HG03571 (cell line): ENCODE measurements at regions not wholly inside any gene's neighbourhood (a gene's known extent, or its start where the extent isn't known, plus 50 kb on each side); places are given as distances from the start of the nearest gene placed in this dataset.

ENCODE experiments used
- ATAC-seq: cut with Tn5 transposase; IDR thresholded peaks from one replicate; pipeline ENCODE4 v1.9.1; 2021; ENCODE audit not compliant: unreplicated experiment

DNA sequence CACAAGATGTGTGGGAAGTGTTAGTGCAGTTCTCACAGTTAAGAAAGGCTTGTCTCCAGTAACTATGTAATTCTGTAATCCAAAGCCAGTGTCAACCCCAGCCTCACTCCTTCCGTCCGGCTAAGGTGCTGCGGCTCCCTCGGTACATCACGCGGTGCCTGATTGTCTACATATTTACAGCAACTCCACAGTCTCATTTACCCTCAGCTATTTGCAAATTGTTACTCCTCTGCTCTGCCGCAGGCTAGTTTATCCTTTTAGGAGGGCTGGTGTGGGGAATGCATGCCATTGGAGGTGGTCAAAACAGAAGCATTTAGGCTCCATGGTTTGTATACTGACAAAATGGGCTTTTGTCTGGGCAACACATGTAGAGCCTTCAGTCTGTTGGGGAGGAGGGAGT is 358.3 kb downstream of the METTL15 start:
- ATAC-seq, result no peak

DNA sequence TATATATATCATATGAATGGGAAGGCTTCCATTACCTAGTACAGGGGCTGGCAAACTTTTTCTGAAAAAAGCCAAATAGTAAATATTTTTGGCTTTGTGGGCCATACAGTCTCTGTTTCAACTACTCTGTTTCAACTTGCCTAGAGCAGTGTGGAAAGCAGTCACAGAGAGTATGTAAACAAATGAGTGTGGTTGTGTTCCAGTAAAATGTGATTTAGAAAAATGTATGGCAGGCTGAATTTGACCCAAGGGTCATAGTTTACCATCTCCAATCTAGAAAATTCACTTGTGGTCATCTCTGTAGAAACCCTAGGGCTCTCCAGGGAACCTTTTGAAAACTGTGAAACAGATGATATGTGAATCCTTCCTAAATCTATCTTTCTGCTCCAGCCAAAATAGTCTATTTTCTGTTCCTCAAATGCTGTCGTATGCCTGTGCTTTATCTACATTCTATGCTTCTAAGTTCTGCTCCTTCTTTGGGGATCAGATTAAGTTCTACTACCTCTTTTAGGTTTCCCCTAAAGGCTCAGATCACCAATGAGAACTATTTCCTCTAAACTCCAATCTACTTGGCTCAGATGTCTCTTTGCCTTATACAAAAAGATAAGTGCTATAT is 356.2 kb downstream of the METTL15 start:
- ATAC-seq, result no peak

DNA sequence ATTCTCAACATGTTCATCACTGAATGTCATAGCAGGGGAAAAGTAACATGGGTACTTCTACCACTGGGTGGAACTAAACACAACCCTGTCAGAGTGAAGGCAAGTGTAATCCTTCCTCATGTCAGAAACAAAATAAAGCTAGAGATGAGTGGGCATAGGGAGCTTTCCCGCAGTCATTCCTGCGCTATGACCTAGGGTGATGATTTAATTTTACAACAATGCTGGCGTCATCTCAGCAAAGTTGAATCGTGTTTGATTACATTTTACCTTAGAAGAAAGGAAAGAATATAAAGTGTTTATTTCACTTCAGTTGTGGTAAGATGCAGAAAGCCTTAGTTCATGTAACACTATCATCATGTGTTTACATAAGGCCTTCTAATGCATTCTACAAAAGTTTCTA is 355.6 kb downstream of the METTL15 start:
- no peak for ATAC-seq

DNA sequence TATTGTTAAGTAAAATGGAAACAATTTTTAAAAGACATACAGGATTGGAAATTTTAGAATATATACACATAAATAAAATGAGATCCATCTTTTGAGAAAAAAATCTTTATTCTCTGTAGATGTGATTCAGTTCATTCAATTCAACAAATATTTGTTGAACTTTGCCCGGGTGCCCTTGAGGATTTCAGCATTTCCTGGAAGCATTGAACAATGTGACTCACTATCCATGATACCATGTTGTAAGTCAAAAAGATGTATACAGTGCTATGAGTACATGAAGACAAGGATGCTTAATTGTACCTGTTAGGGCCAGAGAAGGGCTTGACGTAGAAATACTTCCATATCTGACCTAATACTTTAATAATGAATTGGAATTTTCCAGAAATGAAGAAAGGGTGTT is 353.7 kb downstream of the METTL15 start:
- no peak for ATAC-seq

DNA sequence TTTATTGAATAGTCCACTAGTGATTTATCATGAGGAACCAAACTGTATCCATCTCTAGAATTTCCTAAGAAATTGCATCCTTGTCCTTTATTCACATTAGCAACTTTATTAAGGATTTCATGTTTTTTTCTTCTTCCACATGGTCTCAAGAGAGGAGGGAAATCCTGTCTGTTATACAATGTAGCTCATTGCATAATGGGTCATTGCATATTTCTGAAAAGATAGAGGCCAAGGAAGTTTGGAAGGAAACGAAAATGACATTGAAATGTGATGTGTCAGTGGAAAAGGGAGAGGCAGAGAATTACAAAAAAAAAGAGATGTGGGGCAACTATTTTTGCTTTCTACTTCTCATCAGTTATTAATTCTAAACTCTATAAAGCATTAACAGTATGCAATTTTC is 353.1 kb downstream of the METTL15 start:
- no peak for ATAC-seq

DNA sequence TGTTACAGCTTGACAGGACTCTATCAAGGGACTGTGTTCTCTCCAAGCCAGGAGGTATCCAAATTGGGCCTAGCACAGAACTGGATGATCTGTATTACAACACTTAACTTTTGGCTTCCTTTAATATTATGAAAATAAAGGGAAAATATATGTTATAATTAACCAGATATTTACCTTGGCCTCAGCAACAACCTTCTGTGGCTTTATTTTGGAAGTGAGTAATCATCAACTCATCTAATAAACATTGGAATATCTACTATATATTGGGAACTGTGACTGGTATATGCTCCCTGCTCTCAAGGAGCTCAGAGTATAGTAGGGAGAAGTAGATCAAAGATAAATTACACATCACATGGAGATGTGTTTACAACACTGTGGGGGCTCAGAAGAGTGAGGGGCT is 352.2 kb downstream of the METTL15 start:
- ATAC-seq, result no peak

DNA sequence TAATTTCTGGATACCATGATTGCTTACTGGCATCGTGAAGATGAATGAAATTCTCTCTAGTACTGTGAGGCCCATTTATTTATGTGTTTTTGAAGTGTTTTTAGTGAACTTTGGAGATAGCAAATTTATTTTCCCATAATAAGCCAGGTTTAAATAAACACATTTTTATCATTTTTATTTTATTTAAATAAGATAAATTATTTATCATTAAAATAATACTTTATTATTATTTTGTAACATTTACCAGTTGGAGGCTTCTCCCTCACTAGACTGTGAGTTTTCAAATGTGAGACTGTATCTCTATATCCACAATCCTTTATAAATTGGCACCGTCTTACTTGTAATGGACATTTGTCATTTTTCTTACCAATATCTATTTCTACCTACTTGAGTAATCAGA is 351.7 kb downstream of the METTL15 start:
- ATAC-seq, result no peak

DNA sequence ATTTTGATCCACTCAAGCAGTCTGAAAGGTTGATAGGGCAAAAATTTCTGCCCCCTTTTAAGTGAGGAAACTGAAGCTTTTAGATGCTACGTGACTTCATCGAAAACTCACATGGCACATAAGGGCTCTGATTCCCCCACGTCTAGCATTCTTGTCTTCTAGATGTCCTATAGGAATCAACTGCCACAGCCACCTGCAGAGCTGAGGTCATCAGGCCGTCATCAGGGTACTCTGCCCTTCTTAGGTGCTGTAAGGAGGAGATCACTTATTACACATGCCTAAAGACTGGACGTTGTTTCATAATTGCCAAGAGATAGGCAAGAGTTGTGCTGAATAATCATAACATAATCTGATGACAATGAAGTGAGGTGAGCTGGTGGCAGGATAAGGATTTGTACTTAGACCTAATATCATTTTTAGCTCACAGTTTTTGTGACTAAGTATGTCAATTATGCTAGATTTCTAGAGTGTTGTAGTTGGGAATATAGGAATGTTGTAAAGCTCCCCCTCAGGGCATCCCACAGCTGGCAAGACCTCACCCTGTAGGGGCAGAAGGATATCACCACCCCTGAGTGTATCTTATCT is 349.4 kb downstream of the METTL15 start:
- ATAC-seq, result no peak

DNA sequence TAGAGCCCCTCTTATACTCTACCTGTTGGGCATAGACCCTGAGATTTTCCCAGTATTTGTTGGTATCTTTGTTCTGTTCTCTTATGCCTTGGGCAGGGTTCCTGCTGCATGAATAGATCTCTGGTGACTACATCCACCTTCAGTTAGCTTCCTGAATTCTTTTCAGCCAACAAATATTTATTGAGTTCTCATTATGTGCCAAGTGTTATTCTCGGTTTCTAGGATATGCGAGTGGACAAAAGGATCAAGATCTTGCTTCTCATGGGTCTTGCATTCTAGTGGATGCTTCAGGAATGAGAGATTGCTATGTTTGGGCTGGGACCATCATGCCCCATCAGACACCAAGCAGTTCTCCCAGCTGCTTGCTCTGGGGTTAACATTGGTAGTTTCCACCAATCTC is 340.0 kb downstream of the METTL15 start:
- ATAC-seq, result no peak

DNA sequence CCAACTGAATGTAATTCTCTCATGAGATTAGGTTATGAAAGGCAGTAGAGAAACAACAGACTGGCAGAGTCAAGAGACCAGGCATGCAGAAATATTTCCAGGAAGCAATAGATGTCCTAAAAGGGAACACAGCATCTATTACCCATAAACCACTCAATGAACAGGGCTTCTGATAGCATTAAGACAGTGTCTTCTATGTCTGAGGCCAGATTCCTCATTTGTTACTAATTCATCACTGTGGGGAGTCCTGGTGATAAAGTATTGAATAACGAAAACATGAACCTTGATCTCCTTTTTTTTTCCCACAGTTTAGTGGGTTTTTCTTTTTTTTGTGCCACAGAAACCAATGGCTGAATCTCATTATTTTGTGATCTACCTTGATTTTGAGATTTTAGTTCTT is 339.0 kb downstream of the METTL15 start:
- ATAC-seq, result no peak

DNA sequence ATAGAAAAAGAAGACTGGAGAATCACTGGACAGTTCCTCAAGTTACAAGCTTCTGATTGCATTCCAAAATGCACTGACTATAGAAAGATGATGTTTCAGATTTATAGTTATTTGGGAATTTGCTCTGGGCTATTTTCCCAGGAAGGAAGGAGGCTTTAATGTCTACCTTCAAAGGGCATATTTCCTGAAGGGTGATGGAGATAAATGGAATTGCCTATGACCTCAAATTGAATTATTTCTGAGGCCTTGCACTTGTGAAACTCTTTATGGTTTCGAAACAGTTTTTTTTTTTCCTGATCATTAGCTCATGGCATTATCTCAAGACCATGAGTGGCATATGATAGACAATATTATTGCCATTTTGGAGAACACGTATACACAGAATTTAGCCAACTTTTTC is 333.9 kb downstream of the METTL15 start:
- no peak for ATAC-seq

DNA sequence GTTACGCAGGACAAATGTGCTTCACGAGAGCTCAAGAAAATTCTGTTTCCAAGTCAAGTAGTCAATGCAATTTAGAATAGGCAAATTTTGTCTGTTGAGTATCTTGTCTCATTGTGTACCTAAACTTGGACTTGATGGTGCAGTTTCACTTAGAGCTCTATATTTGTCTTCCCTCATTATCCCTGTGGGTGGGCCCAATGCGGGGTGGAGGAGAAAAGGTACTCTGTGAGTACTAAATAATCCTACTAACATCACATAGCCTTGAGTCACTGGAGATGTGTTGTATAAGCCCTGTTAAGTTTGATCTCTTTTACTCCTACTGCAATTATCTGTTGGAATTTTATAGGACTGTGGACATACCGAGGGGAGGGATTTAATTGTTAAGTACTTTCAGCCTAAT is 331.2 kb downstream of the METTL15 start:
- ATAC-seq, result no peak

DNA sequence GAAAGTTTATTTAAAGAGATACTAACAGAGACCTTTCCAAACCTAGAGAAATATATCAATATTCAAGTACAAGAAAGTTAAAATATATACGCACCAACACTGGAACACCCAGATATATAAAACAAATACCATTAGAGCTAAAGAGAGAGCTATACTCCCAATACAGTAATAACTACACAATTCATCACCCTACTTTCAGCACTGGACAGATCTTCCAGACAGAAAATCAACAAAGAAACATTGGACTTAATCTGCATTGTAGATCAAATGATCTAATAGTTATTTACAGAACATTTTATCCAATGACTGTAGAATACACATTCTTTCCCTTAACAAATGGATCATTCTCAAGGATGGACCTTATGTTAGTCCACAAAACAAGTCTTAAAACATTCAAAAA is 311.9 kb downstream of the METTL15 start:
- no peak for ATAC-seq

DNA sequence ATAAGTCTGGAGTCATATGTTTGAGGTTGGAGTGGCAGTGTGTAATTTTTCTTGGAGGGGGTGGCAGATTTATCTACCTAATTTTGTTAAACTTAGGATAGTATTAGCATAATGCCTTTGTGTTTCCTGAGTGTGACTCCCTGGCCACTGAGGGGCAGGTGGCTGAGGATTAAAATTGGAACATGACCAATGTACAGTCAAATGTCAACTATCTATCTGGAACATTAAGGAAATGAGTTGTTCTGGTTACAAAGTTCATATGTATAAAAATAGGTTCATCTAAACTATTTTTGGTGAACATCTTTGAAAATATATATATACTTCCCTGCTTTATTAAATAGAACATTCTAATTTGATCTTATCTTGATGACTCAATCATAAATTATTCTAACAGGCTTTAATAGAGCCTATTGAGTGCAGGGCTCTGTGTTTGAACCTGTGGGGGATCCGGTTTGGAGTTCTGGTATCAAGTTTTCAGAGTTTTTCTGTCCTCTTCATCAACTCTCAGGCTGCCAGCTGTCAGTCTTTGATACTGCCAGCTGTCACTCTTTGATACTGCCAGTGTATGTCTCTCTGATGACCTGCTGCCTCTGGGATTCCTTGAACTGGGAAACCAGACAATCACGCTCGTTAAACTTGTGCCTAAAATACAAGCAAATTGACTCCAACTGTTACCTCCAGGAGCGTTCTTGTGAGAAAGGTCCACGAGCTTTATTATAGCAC is 309.6 kb downstream of the METTL15 start:
- ATAC-seq, result no peak

DNA sequence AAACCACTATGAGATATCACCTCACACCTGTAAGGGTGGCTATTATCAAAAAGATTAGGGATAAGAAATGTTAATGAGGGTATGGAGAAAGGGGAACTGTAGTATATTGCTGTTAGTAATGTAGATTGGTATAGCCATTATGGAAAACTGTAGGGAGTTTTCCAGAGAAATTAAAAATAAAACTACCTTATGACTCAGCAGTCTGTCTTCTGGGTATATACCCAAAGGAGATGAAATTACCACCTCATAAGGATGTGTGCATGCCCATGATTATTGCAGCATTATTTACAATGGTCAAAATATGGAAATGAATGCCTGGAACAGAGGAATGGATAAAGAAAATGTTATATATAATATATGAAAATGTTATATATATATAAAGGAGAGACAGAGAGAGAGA is 303.8 kb downstream of the METTL15 start:
- ATAC-seq, result no peak

DNA sequence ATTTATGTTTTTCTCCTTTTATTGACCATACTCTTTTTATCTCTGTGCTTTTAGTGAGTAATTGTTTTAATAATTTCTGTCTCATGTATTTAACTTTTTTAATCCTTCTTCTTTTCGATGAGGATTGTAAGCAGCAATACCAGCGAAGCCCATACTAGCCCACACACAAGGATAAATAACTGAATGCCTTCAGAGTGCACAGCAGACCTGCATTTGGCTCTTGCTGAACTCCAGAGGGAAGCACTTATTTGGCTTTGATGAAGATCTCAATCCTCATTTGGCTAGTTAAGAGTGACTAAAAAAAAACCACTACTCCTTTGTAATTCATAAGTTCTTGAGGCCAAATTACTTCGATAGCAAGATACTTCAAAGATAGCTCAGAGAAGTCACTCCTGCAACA is 293.3 kb downstream of the METTL15 start:
- ATAC-seq, result no peak

DNA sequence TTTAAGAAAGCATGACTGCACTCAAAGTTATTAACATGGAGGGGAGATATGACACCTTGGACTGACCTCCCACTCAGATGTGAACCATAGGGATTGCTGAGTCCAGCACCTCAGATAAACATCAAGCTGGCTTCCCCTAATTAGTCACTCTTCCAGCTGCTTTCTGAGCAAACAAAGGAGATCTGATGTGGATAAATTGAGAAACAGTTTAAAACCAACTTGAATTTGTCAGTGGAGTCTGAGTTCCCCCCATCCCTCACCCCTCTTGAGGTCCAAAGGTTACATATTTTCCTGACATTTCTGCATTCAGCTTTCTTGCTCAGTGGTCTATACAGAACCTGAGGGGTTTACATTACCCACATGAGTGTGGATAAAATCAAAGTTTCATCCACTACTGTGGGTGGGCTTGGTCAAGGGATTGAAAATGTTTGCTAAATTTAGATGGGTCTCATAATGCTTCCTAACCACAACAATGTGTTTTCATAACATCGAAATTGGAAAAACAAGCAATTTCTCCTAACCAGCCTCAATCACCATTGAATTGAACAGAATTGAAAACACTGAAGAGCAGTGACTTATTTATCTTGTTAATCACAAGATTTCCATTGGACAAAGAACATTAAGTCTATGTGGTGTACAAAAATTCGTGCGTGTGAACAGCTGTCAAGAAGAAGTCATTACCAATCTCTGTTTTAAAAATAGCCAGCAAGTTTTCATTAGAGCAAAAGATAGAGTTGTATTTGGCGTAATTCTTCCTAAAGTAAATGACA is 292.3 kb downstream of the METTL15 start:
- no peak for ATAC-seq

DNA sequence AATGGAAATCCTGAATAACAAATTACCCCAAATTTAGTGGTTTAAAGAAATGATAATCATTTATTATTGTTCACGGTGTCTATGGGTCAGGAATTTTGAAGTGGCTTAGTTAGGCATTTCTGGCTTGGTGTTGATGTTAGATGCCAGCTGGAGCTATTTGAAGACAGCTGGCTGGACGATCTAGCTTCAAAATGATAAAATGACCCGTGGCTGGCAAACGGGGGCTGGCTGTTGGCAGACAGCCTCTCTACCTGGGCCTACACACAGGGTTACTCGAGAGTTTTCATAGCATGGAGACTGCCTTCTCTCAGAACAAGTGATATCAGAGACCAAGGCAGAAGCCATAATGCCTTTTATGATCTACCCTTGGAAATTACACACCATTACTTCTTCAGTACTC is 285.2 kb downstream of the METTL15 start:
- no peak for ATAC-seq

DNA sequence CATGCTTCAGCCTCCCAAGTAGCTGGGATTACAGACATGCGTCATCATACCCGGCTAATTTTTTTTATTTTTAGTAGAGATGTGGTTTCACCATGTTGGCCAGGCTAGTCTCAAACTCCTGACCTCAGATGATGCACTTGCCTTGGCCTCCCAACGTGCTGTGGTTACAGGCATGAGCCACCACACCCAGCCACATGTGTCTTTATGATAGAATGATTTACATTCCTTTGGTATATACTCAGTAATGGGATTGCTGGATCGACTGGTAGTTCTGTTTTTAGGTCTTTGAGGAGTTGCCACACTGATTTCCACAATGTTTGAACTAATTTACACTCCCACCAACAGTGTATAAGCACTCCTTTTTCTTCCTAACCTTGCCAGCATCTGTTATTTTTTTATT is 276.2 kb downstream of the METTL15 start:
- no peak for ATAC-seq

DNA sequence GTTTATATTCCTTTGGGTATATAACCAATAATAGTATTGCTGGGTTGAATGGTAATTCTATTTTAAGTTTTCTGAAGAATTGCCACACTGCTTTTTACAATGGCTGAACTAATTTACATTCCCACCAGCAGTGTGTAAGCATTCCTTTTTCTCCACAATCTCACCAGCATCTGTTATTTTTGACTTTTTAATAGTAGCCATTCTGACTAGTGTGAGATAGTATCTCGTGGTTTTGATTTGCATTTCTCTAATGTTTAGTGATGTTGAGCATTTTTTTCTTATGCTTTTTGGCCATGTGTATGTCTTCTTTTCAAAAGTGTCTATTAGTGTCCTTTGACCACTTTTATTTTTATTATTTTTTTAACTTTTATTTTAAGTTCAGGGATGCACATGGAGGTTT is 275.3 kb downstream of the METTL15 start:
- ATAC-seq, result no peak
